Loucy (cell line): ENCODE measurements at regions not wholly inside any gene's neighbourhood (a gene's known extent, or its start where the extent isn't known, plus 50 kb on each side); places are given as distances from the start of the nearest gene placed in this dataset.

Source experiments
- H2AFZ ChIP-seq: fragments of 200-600 bp; sonication (generic); 2 replicates; pipeline ENCODE4 v1.6.0; 2016; ENCODE audit warnings: antibody characterized with exemption, mild to moderate bottlenecking, low read length, moderate library complexity
- H3F3A ChIP-seq: fragments of 200-600 bp; 2 replicates; pipeline ENCODE4 v1.6.0; 2016; ENCODE audit warnings: antibody characterized with exemption, low read depth, mild to moderate bottlenecking
- H3K27me3 ChIP-seq: fragments of 200-600 bp; sonication (generic); 2 replicates; pipeline ENCODE4 v1.6.1; 2014; ENCODE audit warnings: low read length, mild to moderate bottlenecking; ENCODE audit not compliant: insufficient read depth, poor library complexity, severe bottlenecking
- H3K36me3 ChIP-seq: fragments of 200-600 bp; sonication (generic); 2 replicates; pipeline ENCODE4 v1.6.1; 2016; ENCODE audit warnings: low read length; ENCODE audit not compliant: insufficient read depth
- H3K4me1 ChIP-seq: fragments of 200-600 bp; sonication (generic); 2 replicates; pipeline ENCODE4 v1.5.1; 2014; ENCODE audit warnings: low read length, mild to moderate bottlenecking; ENCODE audit not compliant: insufficient read depth, poor library complexity, severe bottlenecking
- H3K4me2 ChIP-seq: fragments of 200-600 bp; sonication (generic); 2 replicates; pipeline ENCODE4 v1.6.0; 2014; ENCODE audit warnings: antibody characterized with exemption, low read length, low read depth, mild to moderate bottlenecking; ENCODE audit not compliant: poor library complexity, severe bottlenecking
- H3K4me3 ChIP-seq: fragments of 200-600 bp; sonication (generic); 2 replicates; pipeline ENCODE4 v1.5.1; 2014; ENCODE audit warnings: low read length, mild to moderate bottlenecking, mixed read lengths; ENCODE audit not compliant: poor library complexity, severe bottlenecking
- H3K79me2 ChIP-seq: fragments of 200-600 bp; sonication (generic); 2 replicates; pipeline ENCODE4 v1.6.1; 2014; ENCODE audit warnings: low read length; ENCODE audit not compliant: insufficient read depth
- H3K9ac ChIP-seq: fragments of 200-600 bp; sonication (generic); 2 replicates; pipeline ENCODE4 v1.6.0; 2014; ENCODE audit warnings: mild to moderate bottlenecking, low read depth, low read length, moderate library complexity; ENCODE audit not compliant: poor library complexity, severe bottlenecking
- H3K9me2 ChIP-seq: fragments of 200-600 bp; sonication (generic); replicated peaks from 2 replicates; pipeline ENCODE4 v1.6.1; 2016; ENCODE audit warnings: low read depth, low read length, mixed read lengths
- H3K9me3 ChIP-seq: fragments of 200-600 bp; sonication (generic); 2 replicates; pipeline ENCODE4 v1.6.1; 2014; ENCODE audit warnings: mild to moderate bottlenecking, antibody characterized with exemption, low read length, low read depth; ENCODE audit not compliant: insufficient read depth
- H4K20me1 ChIP-seq: fragments of 200-600 bp; sonication (generic); 2 replicates; pipeline ENCODE4 v1.6.0; 2014; ENCODE audit warnings: antibody characterized with exemption, low read length, mild to moderate bottlenecking; ENCODE audit not compliant: insufficient read depth, poor library complexity, severe bottlenecking
- CTCF ChIP-seq: fragments of 200-600 bp; sonication (generic); conservative IDR thresholded peaks from 2 replicates; pipeline ENCODE4 v1.5.1; 2014; ENCODE audit warnings: mild to moderate bottlenecking, antibody characterized with exemption, low read length
- EZH2phosphoT487 ChIP-seq: fragments of 200-600 bp; IDR thresholded peaks from 2 replicates; pipeline ENCODE4 v1.6.1; 2018; ENCODE audit warnings: antibody characterized with exemption, mild to moderate bottlenecking, moderate library complexity, borderline replicate concordance

GRCh38 chr16:72537664-72538063, 365.7 kb upstream of the PMFBP1 start:
- no peaks in the 10 kb centered on the region for H3F3A ChIP-seq
- no peaks in the 10 kb centered on the region for H3K36me3 ChIP-seq
- no peaks in the 10 kb centered on the region for H3K9me2 ChIP-seq
- no peaks in the 10 kb centered on the region for H3K27me3 ChIP-seq
- no peak overlapping the region for H3K4me3 ChIP-seq
- H2AFZ ChIP-seq = no peak overlapping the region
- H3K4me2 ChIP-seq = no peak overlapping the region
- H4K20me1 ChIP-seq = no peaks in the 10 kb centered on the region
- H3K79me2 ChIP-seq = no peaks in the 10 kb centered on the region
- TF ChIP-seq EZH2phosphoT487 (no peak), CTCF (no peak)
- H3K9ac ChIP-seq = no peak overlapping the region
- no peaks in the 10 kb centered on the region for H3K4me1 ChIP-seq
- H3K9me3 ChIP-seq = no peaks in the 10 kb centered on the region

GRCh38 chr16:72536723-72537435, 364.9 kb upstream of the PMFBP1 start:
- Histone ChIP-seq H2AFZ (no peak overlapping the region), H3K4me1 (no peaks in the 10 kb centered on the region), H4K20me1 (no peaks in the 10 kb centered on the region), H3K4me2 (no peak overlapping the region), H3F3A (no peaks in the 10 kb centered on the region), H3K27me3 (no peaks in the 10 kb centered on the region), H3K36me3 (no peaks in the 10 kb centered on the region), H3K79me2 (no peaks in the 10 kb centered on the region), H3K9ac (no peak overlapping the region), H3K4me3 (no peak overlapping the region), H3K9me3 (no peaks in the 10 kb centered on the region), H3K9me2 (no peaks in the 10 kb centered on the region)
- TF ChIP-seq CTCF (no peak), EZH2phosphoT487 (no peak)

GRCh38 chr16:72532906-72533410, 361.0 kb upstream of the PMFBP1 start:
- no peaks in the 10 kb centered on the region for H3K9me2 ChIP-seq
- no peak overlapping the region for H3K4me3 ChIP-seq
- H3K27me3 ChIP-seq = no peaks in the 10 kb centered on the region
- no peaks in the 10 kb centered on the region for H3K9me3 ChIP-seq
- H3K36me3 ChIP-seq = no peaks in the 10 kb centered on the region
- TF ChIP-seq CTCF (no peak), EZH2phosphoT487 (no peak)
- no peaks in the 10 kb centered on the region for H3K79me2 ChIP-seq
- H4K20me1 ChIP-seq = no peaks in the 10 kb centered on the region
- H3K4me1 ChIP-seq = no peaks in the 10 kb centered on the region
- H2AFZ ChIP-seq = no peak overlapping the region
- H3K9ac ChIP-seq = no peak overlapping the region
- H3K4me2 ChIP-seq = no peak overlapping the region
- H3F3A ChIP-seq = no peaks in the 10 kb centered on the region
